ENCODE measurements at regions not wholly inside any gene's neighbourhood (a gene's known extent, or its start where the extent isn't known, plus 50 kb on each side); places are given as distances from the start of the nearest gene placed in this dataset.

- DNase-seq (ENCODE audit: low spot score in 2 of 2) = no peak
- Histone ChIP-seq H3K36me3 (no peaks in the 10 kb centered on the region), H3K4me1 (no peaks in the 10 kb centered on the region), H3K4me3 (no peak overlapping the region), H3K27ac (no peak overlapping the region), H3K27me3 (no peaks in the 10 kb centered on the region), H3K9me3 (no peaks in the 10 kb centered on the region)
- WGBS, 2 donors = 34 to 45% methylated on average over 1 of the region's 1 CpG
- no peak for TF ChIP-seq EP300 (IDR thresholded peaks at IDR 0.05)
Observed at GRCh38 chr12:43261701-43262100, 290.3 kb downstream of the ADAMTS20 start.

GRCh38 chr12:43255522-43256111, 296.4 kb downstream of the ADAMTS20 start:
- no peak for DNase-seq (ENCODE audit: low spot score in 2 of 2)
- H3K27me3 ChIP-seq = no peaks in the 10 kb centered on the region
- H3K36me3 ChIP-seq = no peaks in the 10 kb centered on the region
- no peak overlapping the region for H3K4me3 ChIP-seq
- H3K9me3 ChIP-seq = no peaks in the 10 kb centered on the region
- no peak overlapping the region for H3K27ac ChIP-seq
- H3K4me1 ChIP-seq = no peaks in the 10 kb centered on the region
- TF ChIP-seq POLR2A (IDR thresholded peaks at IDR 0.05) (no peak), EP300 (IDR thresholded peaks at IDR 0.05) (no peak), CTCF (IDR thresholded peaks at IDR 0.05) (no peak)

GRCh38 chr12:43252585-43252984, 299.4 kb downstream of the ADAMTS20 start:
- Histone ChIP-seq H3K4me1 (no peaks in the 10 kb centered on the region), H3K4me3 (no peak overlapping the region), H3K9me3 (no peaks in the 10 kb centered on the region), H3K36me3 (no peaks in the 10 kb centered on the region), H3K27me3 (no peaks in the 10 kb centered on the region), H3K27ac (no peak overlapping the region)
- TF ChIP-seq EP300 (IDR thresholded peaks at IDR 0.05) (no peak), CTCF (IDR thresholded peaks at IDR 0.05) (no peak), POLR2A (IDR thresholded peaks at IDR 0.05) (no peak)
- no peak for DNase-seq (ENCODE audit: low spot score in 2 of 2)
- WGBS, 2 donors = 95 to 98% methylated on average over 1 of the region's 1 CpG

GRCh38 chr12:43245947-43246346, 306.1 kb downstream of the ADAMTS20 start:
- TF ChIP-seq EP300 (IDR thresholded peaks at IDR 0.05) = no peak
- TF ChIP-seq POLR2A (IDR thresholded peaks at IDR 0.05) = no peak
- no peak for TF ChIP-seq CTCF (IDR thresholded peaks at IDR 0.05)
- Histone ChIP-seq H3K27ac (no peak overlapping the region), H3K27me3 (no peaks in the 10 kb centered on the region), H3K4me1 (no peaks in the 10 kb centered on the region), H3K9me3 (no peaks in the 10 kb centered on the region), H3K36me3 (no peaks in the 10 kb centered on the region), H3K4me3 (no peak overlapping the region)
- WGBS, 2 donors = 81 to 84% methylated on average over 3 of the region's 3 CpGs
- DNase-seq (ENCODE audit: low spot score in 2 of 2) = no peak

GRCh38 chr12:43241986-43242385, 310.0 kb downstream of the ADAMTS20 start:
- no peak for DNase-seq (ENCODE audit: low spot score in 2 of 2)
- Histone ChIP-seq H3K27ac (no peak overlapping the region), H3K4me3 (no peak overlapping the region), H3K27me3 (no peaks in the 10 kb centered on the region), H3K36me3 (no peaks in the 10 kb centered on the region), H3K9me3 (no peaks in the 10 kb centered on the region), H3K4me1 (no peaks in the 10 kb centered on the region)
- 48 to 49% methylated on average over 2 of the region's 2 CpGs for WGBS, 2 donors
- TF ChIP-seq EP300 (IDR thresholded peaks at IDR 0.05) (no peak), POLR2A (IDR thresholded peaks at IDR 0.05) (no peak), CTCF (IDR thresholded peaks at IDR 0.05) (no peak)

- H3K9me3 ChIP-seq = no peaks in the 10 kb centered on the region
- DNase-seq (ENCODE audit: low spot score in 2 of 2) = no peak
- H3K36me3 ChIP-seq = no peaks in the 10 kb centered on the region
- TF ChIP-seq POLR2A (IDR thresholded peaks at IDR 0.05) (no peak), CTCF (IDR thresholded peaks at IDR 0.05) (no peak), EP300 (IDR thresholded peaks at IDR 0.05) (no peak)
- H3K4me3 ChIP-seq = no peak overlapping the region
- H3K27ac ChIP-seq = no peak overlapping the region
- H3K27me3 ChIP-seq = no peaks in the 10 kb centered on the region
- no peaks in the 10 kb centered on the region for H3K4me1 ChIP-seq
Observed at GRCh38 chr12:43238281-43238680, 313.7 kb downstream of the ADAMTS20 start.

All from tibial nerve (tissue), 4 donors.